ENCODE measurements at regions not wholly inside any gene's neighbourhood (a gene's known extent, or its start where the extent isn't known, plus 50 kb on each side); places are given as distances from the start of the nearest gene placed in this dataset.

DNA sequence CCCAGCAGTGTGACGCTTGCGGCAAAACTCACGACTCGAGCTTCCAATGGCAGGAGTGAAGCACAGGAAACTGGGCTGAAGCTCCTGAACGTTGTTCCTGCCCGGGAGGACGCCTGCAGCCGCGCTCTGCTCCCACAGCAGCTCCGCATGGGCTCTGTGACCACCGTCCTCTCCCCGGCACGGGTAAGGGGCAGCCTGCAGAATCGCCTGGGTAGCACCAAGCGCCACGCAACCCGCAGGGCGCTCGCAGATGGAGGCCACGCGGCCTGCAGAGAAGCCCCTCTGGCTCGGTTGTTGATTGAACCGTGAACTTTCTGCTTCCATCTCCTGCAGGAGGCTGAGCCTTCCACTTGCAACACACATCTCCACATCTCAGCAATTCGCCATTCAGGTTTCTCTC, 63.3 kb upstream of the ZNF236 start:
- Histone ChIP-seq H3K27me3 (no peaks in the 10 kb centered on the region), H3K36me3 (no peaks in the 10 kb centered on the region), H3K4me1 (no peaks in the 10 kb centered on the region), H3K4me3 (no peak overlapping the region), H3K27ac (no peak overlapping the region), H3K9me3 (no peaks in the 10 kb centered on the region)
- ATAC-seq (no peak), DNase-seq (no peak)
- WGBS (ENCODE audit: insufficient coverage, low coverage, low lambda C conversion rate, missing lambda C conversion rate) = no CpG with 5 or more reads among the region's 24 CpGs
- TF ChIP-seq, protein P1, sequence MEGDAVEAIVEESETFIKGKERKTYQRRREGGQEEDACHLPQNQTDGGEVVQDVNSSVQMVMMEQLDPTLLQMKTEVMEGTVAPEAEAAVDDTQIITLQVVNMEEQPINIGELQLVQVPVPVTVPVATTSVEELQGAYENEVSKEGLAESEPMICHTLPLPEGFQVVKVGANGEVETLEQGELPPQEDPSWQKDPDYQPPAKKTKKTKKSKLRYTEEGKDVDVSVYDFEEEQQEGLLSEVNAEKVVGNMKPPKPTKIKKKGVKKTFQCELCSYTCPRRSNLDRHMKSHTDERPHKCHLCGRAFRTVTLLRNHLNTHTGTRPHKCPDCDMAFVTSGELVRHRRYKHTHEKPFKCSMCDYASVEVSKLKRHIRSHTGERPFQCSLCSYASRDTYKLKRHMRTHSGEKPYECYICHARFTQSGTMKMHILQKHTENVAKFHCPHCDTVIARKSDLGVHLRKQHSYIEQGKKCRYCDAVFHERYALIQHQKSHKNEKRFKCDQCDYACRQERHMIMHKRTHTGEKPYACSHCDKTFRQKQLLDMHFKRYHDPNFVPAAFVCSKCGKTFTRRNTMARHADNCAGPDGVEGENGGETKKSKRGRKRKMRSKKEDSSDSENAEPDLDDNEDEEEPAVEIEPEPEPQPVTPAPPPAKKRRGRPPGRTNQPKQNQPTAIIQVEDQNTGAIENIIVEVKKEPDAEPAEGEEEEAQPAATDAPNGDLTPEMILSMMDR (IDR thresholded peaks at IDR 0.05) = no peak
- no peak for TF ChIP-seq POLR2A (IDR thresholded peaks at IDR 0.05)
- intact Hi-C loops (cut with DNase I) = no loop called here

DNA sequence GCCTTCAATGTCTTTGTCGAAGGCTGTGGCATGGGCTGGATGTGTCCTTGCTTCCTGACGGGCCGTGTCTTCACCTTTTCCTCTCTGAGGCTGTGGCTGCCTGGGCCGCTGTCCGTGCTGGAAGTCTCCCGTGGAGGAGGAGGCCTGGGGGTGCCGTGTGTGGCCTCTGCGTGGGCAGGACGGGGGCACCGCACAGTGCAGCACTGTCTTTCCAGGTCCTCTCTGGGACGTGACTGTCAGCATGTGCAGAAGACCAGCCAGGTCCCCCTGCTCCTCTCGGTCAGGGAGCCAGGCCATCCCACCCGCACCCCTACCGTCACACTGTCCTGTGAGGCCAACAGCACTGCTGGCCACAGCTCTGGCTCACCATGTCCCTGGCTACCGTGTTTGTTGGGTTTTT, 64.4 kb upstream of the ZNF236 start:
- Histone ChIP-seq H3K4me1 (no peaks in the 10 kb centered on the region), H3K36me3 (no peaks in the 10 kb centered on the region), H3K27me3 (no peaks in the 10 kb centered on the region), H3K27ac (no peak overlapping the region), H3K9me3 (no peaks in the 10 kb centered on the region), H3K4me3 (no peak overlapping the region)
- DNase-seq (no peak), ATAC-seq (peak in 2 of 4 donors; percentile 13 to 42)
- WGBS (ENCODE audit: insufficient coverage, low coverage, low lambda C conversion rate, missing lambda C conversion rate) = 100% methylated on average over 1 of the region's 15 CpGs
- TF ChIP-seq, protein P1 (IDR thresholded peaks at IDR 0.05) = no peak
- no peak for TF ChIP-seq POLR2A (IDR thresholded peaks at IDR 0.05)
- intact Hi-C loops (cut with DNase I) = no loop called here

DNA sequence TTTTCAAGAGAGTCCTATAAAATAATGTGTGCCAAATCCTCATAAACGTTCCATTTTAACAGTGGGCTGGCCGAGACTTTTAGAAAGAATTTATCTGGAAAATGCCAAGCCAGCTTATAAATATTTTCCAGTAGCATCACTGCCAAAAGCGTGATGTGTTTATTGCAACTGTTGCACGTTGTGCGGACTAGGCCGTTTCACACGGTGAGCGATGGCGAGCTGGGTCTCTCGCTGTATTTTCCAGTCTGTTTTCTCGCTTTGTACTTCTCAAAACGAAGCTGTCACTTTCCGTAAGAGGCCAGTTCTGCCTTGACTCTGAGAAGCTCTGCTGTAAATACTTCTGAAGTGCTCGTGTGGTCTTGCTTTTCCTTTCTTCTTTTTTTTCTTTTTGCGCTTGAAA, 65.0 kb upstream of the ZNF236 start:
- intact Hi-C loops (cut with DNase I) = no loop called here
- no peak for DNase-seq
- no peaks in the 10 kb centered on the region for H3K27me3 ChIP-seq
- WGBS (ENCODE audit: insufficient coverage, low coverage, low lambda C conversion rate, missing lambda C conversion rate) = 77% methylated on average over 10 of the region's 15 CpGs
- H3K36me3 ChIP-seq = no peaks in the 10 kb centered on the region
- ATAC-seq = no peak
- TF ChIP-seq, protein P1 (IDR thresholded peaks at IDR 0.05) = no peak
- no peak for TF ChIP-seq POLR2A (IDR thresholded peaks at IDR 0.05)
- no peaks in the 10 kb centered on the region for H3K4me1 ChIP-seq
- H3K9me3 ChIP-seq = no peaks in the 10 kb centered on the region
- H3K4me3 ChIP-seq = no peak overlapping the region
- H3K27ac ChIP-seq = no peak overlapping the region

DNA sequence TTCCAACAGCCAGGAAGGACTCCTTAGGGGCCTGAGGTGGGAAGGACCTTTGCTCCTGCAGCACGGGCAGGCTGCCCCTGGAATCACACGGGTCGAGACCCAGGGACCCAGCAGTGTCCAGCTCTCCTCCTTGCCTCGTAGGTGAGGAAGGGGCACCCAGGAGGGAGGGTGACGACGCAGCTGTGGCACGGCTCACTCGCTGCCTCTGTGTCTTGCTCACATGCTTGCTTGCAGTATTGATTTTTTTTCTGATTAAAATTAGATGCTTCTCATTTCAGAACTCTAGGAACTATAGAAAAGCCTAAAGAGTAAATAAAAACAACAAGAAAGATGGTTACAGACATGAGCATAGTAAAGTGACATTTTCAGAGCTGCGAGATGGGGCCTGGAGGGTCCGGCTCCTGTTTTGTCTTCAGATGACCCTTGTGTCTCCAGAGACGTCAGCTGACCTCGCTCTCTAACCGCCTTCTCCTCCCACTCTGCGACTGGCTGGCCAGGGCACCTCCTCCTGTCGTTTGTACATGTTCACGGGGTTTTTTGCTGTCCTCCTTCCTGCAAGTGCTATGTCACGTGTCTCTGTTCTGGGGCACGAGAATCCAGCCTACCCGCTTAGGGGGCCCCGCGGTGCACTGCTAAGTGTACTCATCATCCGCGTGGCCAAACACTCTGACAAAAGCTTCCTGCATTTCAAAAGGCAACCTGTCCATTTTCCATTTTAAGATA, 65.7 kb upstream of the ZNF236 start:
- no peak overlapping the region for H3K4me3 ChIP-seq
- intact Hi-C loops (cut with DNase I) = no loop called here
- H3K27me3 ChIP-seq = no peaks in the 10 kb centered on the region
- H3K9me3 ChIP-seq = no peaks in the 10 kb centered on the region
- peaks cover 0 to 5% (median 0%) of the 10 kb centered on the region in 4 donors for H3K4me1 ChIP-seq
- no peak overlapping the region for H3K27ac ChIP-seq
- TF ChIP-seq, protein P1 (IDR thresholded peaks at IDR 0.05) = no peak
- WGBS (ENCODE audit: insufficient coverage, low coverage, low lambda C conversion rate, missing lambda C conversion rate) = 75% methylated on average over 19 of the region's 23 CpGs
- DNase-seq (no peak), ATAC-seq (no peak)
- H3K36me3 ChIP-seq = no peaks in the 10 kb centered on the region

Data from right lobe of liver (tissue), 6 donors.